MCF 10A (cell line): ENCODE measurements at regions not wholly inside any gene's neighbourhood (a gene's known extent, or its start where the extent isn't known, plus 50 kb on each side); places are given as distances from the start of the nearest gene placed in this dataset.

Source experiments
- BruUV-seq: library from RNA; stranded (reverse); fragments of 400-500 nt; replicated peaks from 2 replicates; lab custom pipeline; 2021; lab: Mats Ljungman, UMichigan
- CTCF ChIA-PET: fragments of 300-600 bp; sonication (Branson Sonifier 250); formaldehyde crosslinking; extraction: SDS; loops from one replicate; lab custom pipeline; 2021; ENCODE audit warnings: antibody characterized with exemption, inconsistent platforms; lab: Yijun Ruan, JAX
- POLR2A ChIA-PET: fragments of 300-600, 350-650 bp; sonication (Branson Sonifier 250); formaldehyde crosslinking; extraction: SDS; loops from one replicate; lab custom pipeline; 2020; ENCODE audit warnings: antibody characterized with exemption, inconsistent platforms; lab: Yijun Ruan, JAX
- DNase-seq: peaks from one replicate; pipeline ENCODE4 v3.0.0-alpha.2; 2018; ENCODE audit not compliant: unreplicated experiment
- H3K27ac Mint-ChIP-seq: one replicate; pipeline ENCODE4 v1.8.0; 2022; ENCODE audit warnings: mild to moderate bottlenecking, low read depth, mixed read lengths; ENCODE audit not compliant: unreplicated experiment
- H3K27me3 Mint-ChIP-seq: one replicate; pipeline ENCODE4 v1.8.0; 2022; ENCODE audit warnings: mixed read lengths; ENCODE audit not compliant: insufficient read depth, unreplicated experiment
- H3K36me3 Mint-ChIP-seq: one replicate; pipeline ENCODE4 v1.8.0; 2022; ENCODE audit warnings: mild to moderate bottlenecking, moderate library complexity, mixed read lengths; ENCODE audit not compliant: insufficient read depth, unreplicated experiment
- H3K4me1 Mint-ChIP-seq: one replicate; pipeline ENCODE4 v1.8.0; 2022; ENCODE audit warnings: mixed read lengths; ENCODE audit not compliant: insufficient read depth, unreplicated experiment
- H3K4me3 Mint-ChIP-seq: one replicate; pipeline ENCODE4 v1.8.0; 2022; ENCODE audit warnings: mild to moderate bottlenecking, moderate library complexity, mixed read lengths; ENCODE audit not compliant: unreplicated experiment
- H3K9me3 Mint-ChIP-seq: one replicate; pipeline ENCODE4 v1.8.0; 2022; ENCODE audit warnings: mixed read lengths; ENCODE audit not compliant: unreplicated experiment
- CTCF ChIP-seq: fragments of 200-600 bp; IDR thresholded peaks from one replicate; pipeline ENCODE4 v1.8.0; 2022; ENCODE audit warnings: antibody characterized with exemption, mild to moderate bottlenecking; ENCODE audit not compliant: unreplicated experiment
- intact Hi-C: fragments of 100-400 bp; cut with micrococcal nuclease; formaldehyde crosslinking; loops from 2 replicates; pipeline ENCODE4 v1.14.1; 2022

- peaks cover 25% of the 10 kb centered on the region for H3K9me3 Mint-ChIP-seq
- no peak for TF ChIP-seq CTCF
- peaks cover 6% of the 10 kb centered on the region for H3K27me3 Mint-ChIP-seq
- no peaks in the 10 kb centered on the region for H3K36me3 Mint-ChIP-seq
- no peak for DNase-seq
- H3K4me3 Mint-ChIP-seq: no peak overlapping the region
- intact Hi-C loops: no loop called here
- H3K27ac Mint-ChIP-seq: no peak overlapping the region
- H3K4me1 Mint-ChIP-seq: no peaks in the 10 kb centered on the region
- ChIA-PET CTCF (interaction anchor here (1.2 kb wide), 1 partner anchor 88 kb away, joined by 3 read pairs; no protein-coding TSS in a partner anchor), POLR2A (no interaction called here)
- BruUV-seq: no TSS peak
Observed at GRCh38 chr9:74275872-74276508, 221.1 kb upstream of the RORB start.

GRCh38 chr9:74277532-74277931, 219.6 kb upstream of the RORB start:
- Mint-ChIP-seq H3K27me3 (no peaks in the 10 kb centered on the region), H3K4me3 (no peak overlapping the region), H3K27ac (no peak overlapping the region), H3K9me3 (peaks cover 20% of the 10 kb centered on the region), H3K36me3 (no peaks in the 10 kb centered on the region), H3K4me1 (no peaks in the 10 kb centered on the region)
- BruUV-seq: no TSS peak
- ChIA-PET POLR2A (no interaction called here), CTCF (interaction anchor here (0.9 to 1.3 kb wide), 2 partner anchors 11 to 13 kb away, joined by 3 to 5 read pairs; no protein-coding TSS in a partner anchor)
- TF ChIP-seq CTCF: no peak
- intact Hi-C loops: no loop called here
- DNase-seq: no peak

- intact Hi-C loops: no loop called here
- no peak overlapping the region for H3K27ac Mint-ChIP-seq
- ChIA-PET POLR2A (no interaction called here), CTCF (no interaction called here)
- H3K36me3 Mint-ChIP-seq: no peaks in the 10 kb centered on the region
- no peaks in the 10 kb centered on the region for H3K27me3 Mint-ChIP-seq
- BruUV-seq: no TSS peak
- TF ChIP-seq CTCF: no peak
- H3K4me1 Mint-ChIP-seq: no peaks in the 10 kb centered on the region
- peaks cover 13% of the 10 kb centered on the region for H3K9me3 Mint-ChIP-seq
- DNase-seq: peak; percentile 28
- no peak overlapping the region for H3K4me3 Mint-ChIP-seq
Observed at GRCh38 chr9:74281674-74282073, 215.5 kb upstream of the RORB start.

- TF ChIP-seq CTCF: no peak
- Mint-ChIP-seq H3K9me3 (peaks cover 7% of the 10 kb centered on the region), H3K27ac (no peak overlapping the region), H3K36me3 (no peaks in the 10 kb centered on the region), H3K4me1 (no peaks in the 10 kb centered on the region), H3K4me3 (no peak overlapping the region), H3K27me3 (no peaks in the 10 kb centered on the region)
- no TSS peak for BruUV-seq
- DNase-seq: no peak
- POLR2A ChIA-PET: interaction anchor here (0.5 kb wide), 1 partner anchor 130 kb away, joined by 3 read pairs; no protein-coding TSS in a partner anchor
- CTCF ChIA-PET: interaction anchor here (0.6 to 0.7 kb wide), 3 partner anchors 461 to 1638 kb away, joined by 3 to 4 read pairs (median 3); no protein-coding TSS in a partner anchor
- intact Hi-C loops: no loop called here
Observed at GRCh38 chr9:74282526-74283253, 214.4 kb upstream of the RORB start.
